Endothelial cell (in vitro differentiated cells): ENCODE measurements at regions not wholly inside any gene's neighbourhood (a gene's known extent, or its start where the extent isn't known, plus 50 kb on each side); places are given as distances from the start of the nearest gene placed in this dataset.
"Not testable (repeated sequence)": the region's sequence is repeated elsewhere in the genome, so short reads cannot be mapped to it uniquely, and the experiment has no call there.

Experiments
- DNase-seq: peaks from one replicate; pipeline ENCODE4 v3.0.0; 2021; ENCODE audit warnings: low spot score
- H3K27ac Mint-ChIP-seq: one replicate; pipeline ENCODE4 v1.8.0; 2021; ENCODE audit warnings: mixed read lengths, inconsistent platforms; ENCODE audit not compliant: unreplicated experiment
- H3K27me3 Mint-ChIP-seq: one replicate; pipeline ENCODE4 v1.8.0; 2021; ENCODE audit warnings: mild to moderate bottlenecking, moderate library complexity, mixed read lengths, inconsistent platforms; ENCODE audit not compliant: unreplicated experiment
- H3K36me3 Mint-ChIP-seq: one replicate; pipeline ENCODE4 v1.8.0; 2021; ENCODE audit warnings: mild to moderate bottlenecking, low read depth, mixed read lengths, inconsistent platforms; ENCODE audit not compliant: unreplicated experiment
- H3K4me1 Mint-ChIP-seq: one replicate; pipeline ENCODE4 v1.8.0; 2021; ENCODE audit warnings: mild to moderate bottlenecking, mixed read lengths, inconsistent platforms; ENCODE audit not compliant: unreplicated experiment
- H3K4me3 Mint-ChIP-seq: one replicate; pipeline ENCODE4 v1.8.0; 2021; ENCODE audit warnings: mild to moderate bottlenecking, mixed read lengths, inconsistent platforms; ENCODE audit not compliant: unreplicated experiment
- H3K9me3 Mint-ChIP-seq: one replicate; pipeline ENCODE4 v1.8.0; 2021; ENCODE audit warnings: mixed read lengths, inconsistent platforms; ENCODE audit not compliant: unreplicated experiment
- TF ChIP-seq, protein P1 (sequence below): fragments of 200-600 bp; sonication (generic); IDR thresholded peaks from one replicate; pipeline ENCODE4 v1.5.0; 2021; ENCODE audit warnings: antibody characterized with exemption; ENCODE audit not compliant: unreplicated experiment

DNA sequence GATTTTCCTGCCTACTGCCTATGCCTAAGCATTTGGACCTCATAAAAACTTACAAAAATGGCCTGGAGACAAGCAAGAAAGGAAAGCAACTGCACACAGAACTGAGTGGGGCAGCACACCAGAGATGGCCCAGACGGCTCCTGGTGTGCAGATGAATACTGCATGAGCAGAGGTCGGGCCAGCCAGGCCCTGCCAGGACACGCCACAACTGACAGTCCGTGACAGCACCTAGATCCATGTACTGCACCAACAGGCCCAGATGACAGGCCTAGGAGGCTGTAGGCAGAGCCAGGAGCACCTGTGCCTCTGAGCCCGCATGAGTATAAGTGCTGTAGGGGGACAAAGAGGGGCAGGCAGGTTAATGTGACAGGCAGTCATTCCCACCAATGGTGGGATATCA lies 160.2 kb downstream of the IGLL1 start:
- no peaks in the 10 kb centered on the region for H3K36me3 Mint-ChIP-seq
- no peak overlapping the region for H3K4me3 Mint-ChIP-seq
- peaks cover 16% of the 10 kb centered on the region for H3K4me1 Mint-ChIP-seq
- H3K27me3 Mint-ChIP-seq: no peaks in the 10 kb centered on the region
- DNase-seq: no peak
- no peak overlapping the region for H3K27ac Mint-ChIP-seq
- TF ChIP-seq, protein P1, sequence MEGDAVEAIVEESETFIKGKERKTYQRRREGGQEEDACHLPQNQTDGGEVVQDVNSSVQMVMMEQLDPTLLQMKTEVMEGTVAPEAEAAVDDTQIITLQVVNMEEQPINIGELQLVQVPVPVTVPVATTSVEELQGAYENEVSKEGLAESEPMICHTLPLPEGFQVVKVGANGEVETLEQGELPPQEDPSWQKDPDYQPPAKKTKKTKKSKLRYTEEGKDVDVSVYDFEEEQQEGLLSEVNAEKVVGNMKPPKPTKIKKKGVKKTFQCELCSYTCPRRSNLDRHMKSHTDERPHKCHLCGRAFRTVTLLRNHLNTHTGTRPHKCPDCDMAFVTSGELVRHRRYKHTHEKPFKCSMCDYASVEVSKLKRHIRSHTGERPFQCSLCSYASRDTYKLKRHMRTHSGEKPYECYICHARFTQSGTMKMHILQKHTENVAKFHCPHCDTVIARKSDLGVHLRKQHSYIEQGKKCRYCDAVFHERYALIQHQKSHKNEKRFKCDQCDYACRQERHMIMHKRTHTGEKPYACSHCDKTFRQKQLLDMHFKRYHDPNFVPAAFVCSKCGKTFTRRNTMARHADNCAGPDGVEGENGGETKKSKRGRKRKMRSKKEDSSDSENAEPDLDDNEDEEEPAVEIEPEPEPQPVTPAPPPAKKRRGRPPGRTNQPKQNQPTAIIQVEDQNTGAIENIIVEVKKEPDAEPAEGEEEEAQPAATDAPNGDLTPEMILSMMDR: no peak
- no peaks in the 10 kb centered on the region for H3K9me3 Mint-ChIP-seq

DNA sequence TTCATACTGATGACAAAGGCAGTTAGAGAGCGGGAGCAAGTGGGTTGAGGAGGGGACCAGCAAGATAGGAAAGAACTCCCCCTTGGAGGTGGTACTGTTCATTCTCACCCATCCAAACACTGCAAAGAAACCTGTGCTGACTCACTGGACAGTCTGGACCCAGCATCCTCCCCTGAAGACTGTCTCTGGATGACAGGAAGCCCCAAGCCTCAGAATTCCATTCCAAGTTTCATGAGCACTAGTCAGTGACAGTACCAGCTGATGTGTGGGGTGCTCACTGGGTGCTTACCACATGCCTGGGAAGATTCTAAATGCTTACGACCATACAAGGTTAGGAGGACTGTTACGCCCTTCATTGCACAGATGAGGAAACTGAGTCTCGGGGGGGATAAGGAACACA lies 160.9 kb downstream of the IGLL1 start:
- Mint-ChIP-seq H3K36me3 (no peaks in the 10 kb centered on the region), H3K4me1 (peaks cover 16% of the 10 kb centered on the region), H3K27me3 (no peaks in the 10 kb centered on the region), H3K4me3 (no peak overlapping the region), H3K27ac (no peak overlapping the region), H3K9me3 (no peaks in the 10 kb centered on the region)
- TF ChIP-seq, protein P1: no peak
- no peak for DNase-seq

DNA sequence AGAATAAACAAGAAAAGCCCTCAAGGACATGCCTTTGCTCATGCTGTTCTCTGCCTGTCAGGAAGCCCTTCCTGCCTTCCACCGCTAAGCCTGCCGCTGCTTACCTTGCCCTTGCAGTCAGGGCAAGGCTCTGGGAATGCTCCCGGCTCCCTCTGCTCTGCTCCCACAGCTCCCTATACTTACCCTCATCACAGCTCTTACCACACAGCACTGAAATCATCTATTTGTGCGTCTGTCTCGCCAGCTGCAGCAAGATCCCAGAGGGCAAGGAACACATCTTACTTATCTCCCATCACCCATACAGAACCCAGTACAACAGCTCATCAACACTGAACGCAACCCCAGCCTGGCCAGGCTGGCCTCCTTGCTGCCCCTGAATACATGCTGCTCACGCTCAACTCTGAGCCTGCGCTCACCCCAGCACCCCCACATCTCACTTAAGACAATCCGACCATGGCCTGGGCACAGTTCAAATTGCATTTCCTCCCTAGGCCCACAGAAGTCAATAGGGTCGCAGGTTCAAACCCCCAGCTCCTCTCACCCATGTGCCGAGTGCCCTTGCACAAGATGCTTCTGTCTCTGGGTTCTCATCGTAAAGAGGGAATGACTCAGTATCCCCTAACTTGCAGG lies 161.8 kb downstream of the IGLL1 start:
- Mint-ChIP-seq H3K4me3 (no peak overlapping the region), H3K27me3 (peaks cover 1% of the 10 kb centered on the region), H3K27ac (no peak overlapping the region), H3K36me3 (no peaks in the 10 kb centered on the region), H3K4me1 (peaks cover 16% of the 10 kb centered on the region), H3K9me3 (no peaks in the 10 kb centered on the region)
- DNase-seq: no peak
- TF ChIP-seq, protein P1: no peak

DNA sequence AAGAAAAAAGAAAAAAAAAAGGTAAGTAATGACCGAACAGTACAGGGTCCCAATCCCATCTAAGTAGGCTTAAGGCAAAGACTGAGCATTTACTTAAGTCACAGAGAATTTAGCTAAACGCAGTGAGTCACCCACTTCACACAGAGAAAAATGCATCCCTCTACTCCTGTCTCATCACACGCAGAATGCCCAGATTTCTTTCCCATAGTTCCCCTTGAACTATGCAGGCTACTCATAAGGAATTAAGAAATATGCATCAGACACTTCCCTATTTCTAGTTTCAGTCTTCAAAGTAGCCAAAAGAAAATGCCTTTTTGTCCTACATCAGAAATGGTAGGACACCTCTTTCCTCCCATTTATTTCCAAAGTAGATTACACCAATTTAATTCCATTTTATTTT lies 162.8 kb downstream of the IGLL1 start:
- H3K27ac Mint-ChIP-seq, H3K36me3 Mint-ChIP-seq, H3K4me3 Mint-ChIP-seq, H3K9me3 Mint-ChIP-seq, DNase-seq, H3K27me3 Mint-ChIP-seq: not testable (repeated sequence)
- H3K4me1 Mint-ChIP-seq: peaks cover 16% of the 10 kb centered on the region

DNA sequence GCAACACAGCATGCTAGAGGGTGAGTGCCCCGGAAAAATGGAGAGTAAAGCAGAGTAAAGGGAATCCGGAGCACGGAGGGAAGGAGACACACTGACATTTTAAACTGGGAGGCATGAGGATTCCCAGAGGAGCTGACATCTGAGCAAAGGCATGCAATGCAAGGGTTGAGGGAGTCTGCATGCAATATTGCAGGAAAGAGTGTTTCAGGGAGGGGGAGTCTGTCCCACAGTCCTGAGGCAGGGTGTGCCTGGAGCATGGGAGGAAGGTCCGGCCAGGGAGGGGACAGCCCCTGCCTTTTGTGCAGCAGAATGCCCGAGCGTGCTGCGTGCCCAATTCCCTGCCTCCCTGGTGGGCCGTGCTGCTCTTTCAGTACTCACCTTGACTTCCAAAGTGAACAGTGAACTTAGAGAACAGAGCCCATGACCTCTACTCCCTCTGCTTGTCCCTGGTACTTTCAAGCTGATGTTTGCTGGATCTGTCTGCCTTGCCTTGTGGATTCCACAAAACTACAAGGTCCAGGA lies 163.9 kb downstream of the IGLL1 start:
- H3K9me3 Mint-ChIP-seq, H3K4me3 Mint-ChIP-seq, H3K27me3 Mint-ChIP-seq, H3K4me1 Mint-ChIP-seq, H3K36me3 Mint-ChIP-seq, DNase-seq, H3K27ac Mint-ChIP-seq: not testable (repeated sequence)

DNA sequence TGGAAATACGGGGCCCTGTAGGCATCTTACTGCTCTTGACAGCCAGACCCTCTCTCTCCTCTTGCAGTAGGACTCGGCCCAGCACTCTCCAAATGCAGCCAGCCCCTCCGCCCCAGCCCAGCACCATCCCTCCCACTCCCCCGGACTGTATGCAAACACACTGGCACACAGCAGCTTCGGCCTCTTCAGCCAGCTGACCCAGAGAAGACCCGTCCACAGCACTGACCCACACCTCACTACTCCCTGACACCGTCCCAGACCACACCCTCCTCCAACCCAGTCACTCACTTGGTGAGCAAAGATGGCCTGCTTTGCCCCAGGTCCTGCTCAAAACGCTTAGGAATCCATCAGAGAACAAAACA lies 164.6 kb downstream of the IGLL1 start:
- H3K36me3 Mint-ChIP-seq: no peaks in the 10 kb centered on the region
- no peak overlapping the region for H3K4me3 Mint-ChIP-seq
- peaks cover 5% of the 10 kb centered on the region for H3K4me1 Mint-ChIP-seq
- H3K27ac Mint-ChIP-seq: no peak overlapping the region
- H3K27me3 Mint-ChIP-seq: peaks cover 1% of the 10 kb centered on the region
- DNase-seq: no peak
- H3K9me3 Mint-ChIP-seq: no peaks in the 10 kb centered on the region
- TF ChIP-seq, protein P1: no peak
